GM20000 (cell line): ENCODE measurements at regions not wholly inside any gene's neighbourhood (a gene's known extent, or its start where the extent isn't known, plus 50 kb on each side); places are given as distances from the start of the nearest gene placed in this dataset.

Experiments used
- DNase-seq: peaks from one replicate; pipeline ENCODE4 v3.0.0; 2012; ENCODE audit warnings: low spot score
- TF ChIP-seq, protein P1 (sequence below): IDR thresholded peaks from 2 replicates; pipeline ENCODE4 v1.5.1; 2012; ENCODE audit warnings: mild to moderate bottlenecking, control low read depth; ENCODE audit errors: extremely low read depth, missing control alignments

DNA sequence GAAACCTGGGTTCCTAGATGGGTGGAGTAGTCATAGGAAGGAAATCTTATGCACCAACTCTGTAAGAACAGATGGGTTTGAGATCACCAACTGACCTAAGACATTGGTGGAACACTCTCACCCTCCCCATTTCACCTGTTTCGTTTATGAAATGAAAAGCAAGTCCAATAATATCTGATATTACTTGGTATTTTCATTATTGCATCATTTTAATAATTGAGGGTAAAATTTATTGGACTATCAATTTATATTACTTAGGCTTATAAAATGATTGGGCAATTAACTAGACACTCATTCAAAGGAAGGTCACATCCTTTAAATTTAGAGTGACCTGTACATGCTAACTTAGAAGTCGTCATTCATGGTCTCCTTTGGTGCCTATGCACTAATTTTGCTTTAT, 503.9 kb downstream of the TAFA4 start:
- TF ChIP-seq, protein P1, sequence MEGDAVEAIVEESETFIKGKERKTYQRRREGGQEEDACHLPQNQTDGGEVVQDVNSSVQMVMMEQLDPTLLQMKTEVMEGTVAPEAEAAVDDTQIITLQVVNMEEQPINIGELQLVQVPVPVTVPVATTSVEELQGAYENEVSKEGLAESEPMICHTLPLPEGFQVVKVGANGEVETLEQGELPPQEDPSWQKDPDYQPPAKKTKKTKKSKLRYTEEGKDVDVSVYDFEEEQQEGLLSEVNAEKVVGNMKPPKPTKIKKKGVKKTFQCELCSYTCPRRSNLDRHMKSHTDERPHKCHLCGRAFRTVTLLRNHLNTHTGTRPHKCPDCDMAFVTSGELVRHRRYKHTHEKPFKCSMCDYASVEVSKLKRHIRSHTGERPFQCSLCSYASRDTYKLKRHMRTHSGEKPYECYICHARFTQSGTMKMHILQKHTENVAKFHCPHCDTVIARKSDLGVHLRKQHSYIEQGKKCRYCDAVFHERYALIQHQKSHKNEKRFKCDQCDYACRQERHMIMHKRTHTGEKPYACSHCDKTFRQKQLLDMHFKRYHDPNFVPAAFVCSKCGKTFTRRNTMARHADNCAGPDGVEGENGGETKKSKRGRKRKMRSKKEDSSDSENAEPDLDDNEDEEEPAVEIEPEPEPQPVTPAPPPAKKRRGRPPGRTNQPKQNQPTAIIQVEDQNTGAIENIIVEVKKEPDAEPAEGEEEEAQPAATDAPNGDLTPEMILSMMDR: no peak
- DNase-seq: no peak

DNA sequence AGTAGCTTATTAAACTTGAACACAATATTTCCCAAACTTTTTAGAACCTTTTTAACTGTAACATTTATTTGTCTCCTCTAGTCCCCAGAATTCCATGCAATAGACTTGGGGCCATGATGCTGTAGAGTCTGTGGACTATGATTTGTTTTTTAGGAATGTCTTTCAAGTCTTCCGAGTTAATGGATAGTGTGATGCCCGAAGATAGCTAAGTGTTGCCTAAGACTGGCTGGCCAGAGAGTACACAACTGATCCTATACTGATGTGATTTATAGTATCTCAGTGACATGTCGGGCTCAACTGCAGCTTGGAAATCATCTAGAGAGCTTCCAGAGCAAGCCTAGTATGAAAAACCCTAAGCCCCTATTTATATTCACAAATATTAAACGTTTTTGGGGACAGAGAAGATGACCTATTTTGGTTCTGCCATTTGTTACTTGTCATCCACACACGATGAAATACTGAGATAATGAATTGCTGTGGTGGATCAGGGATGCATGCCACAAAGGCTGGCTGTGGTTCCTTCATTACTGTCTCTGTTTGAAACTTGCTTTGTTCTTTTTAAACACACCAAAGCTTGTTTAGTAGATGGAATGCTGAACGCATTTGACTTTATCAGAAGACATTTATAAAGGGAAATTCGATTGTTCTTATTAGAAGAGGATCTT, 507.4 kb downstream of the TAFA4 start:
- no peak for DNase-seq
- TF ChIP-seq, protein P1: no peak

DNA sequence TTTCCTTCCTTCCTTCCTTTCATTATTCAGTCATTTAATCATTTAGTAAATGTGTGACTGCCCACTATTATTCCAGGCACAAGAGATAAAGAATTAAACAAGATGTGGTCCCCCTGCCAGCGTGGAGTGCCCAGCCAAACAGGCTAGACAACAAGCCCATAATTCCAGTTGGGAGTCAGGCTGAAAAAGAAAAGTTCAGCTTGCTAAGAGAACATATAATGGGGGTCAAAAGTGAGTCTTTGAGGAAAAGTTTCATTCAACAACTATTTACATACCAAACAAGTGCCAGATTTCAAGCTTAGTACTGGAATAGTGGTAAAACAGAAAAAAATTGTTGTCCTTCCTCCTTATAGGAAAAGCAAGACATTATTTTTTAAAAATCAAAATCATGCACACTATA, 523.7 kb downstream of the TAFA4 start:
- no peak for DNase-seq
- TF ChIP-seq, protein P1: no peak

DNA sequence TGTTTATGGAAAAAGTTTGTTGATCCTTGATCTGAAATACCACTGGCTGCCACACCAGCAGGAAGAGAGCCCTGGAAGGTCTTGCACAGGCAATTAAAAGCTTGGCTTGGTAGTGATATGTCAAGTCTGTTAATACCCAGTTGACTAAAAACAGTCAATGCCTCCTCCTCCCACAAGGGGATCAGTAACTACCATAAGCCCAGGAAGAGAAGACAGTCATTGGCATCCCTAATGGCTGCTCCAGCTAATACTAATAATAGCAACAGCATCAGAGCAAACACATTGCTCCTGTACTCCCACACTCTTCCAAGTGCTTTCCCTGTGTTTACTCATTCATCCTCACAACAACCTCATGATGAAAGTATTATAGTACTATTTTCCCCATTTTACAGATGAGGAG, 528.6 kb downstream of the TAFA4 start:
- no peak for DNase-seq
- TF ChIP-seq, protein P1: no peak

DNA sequence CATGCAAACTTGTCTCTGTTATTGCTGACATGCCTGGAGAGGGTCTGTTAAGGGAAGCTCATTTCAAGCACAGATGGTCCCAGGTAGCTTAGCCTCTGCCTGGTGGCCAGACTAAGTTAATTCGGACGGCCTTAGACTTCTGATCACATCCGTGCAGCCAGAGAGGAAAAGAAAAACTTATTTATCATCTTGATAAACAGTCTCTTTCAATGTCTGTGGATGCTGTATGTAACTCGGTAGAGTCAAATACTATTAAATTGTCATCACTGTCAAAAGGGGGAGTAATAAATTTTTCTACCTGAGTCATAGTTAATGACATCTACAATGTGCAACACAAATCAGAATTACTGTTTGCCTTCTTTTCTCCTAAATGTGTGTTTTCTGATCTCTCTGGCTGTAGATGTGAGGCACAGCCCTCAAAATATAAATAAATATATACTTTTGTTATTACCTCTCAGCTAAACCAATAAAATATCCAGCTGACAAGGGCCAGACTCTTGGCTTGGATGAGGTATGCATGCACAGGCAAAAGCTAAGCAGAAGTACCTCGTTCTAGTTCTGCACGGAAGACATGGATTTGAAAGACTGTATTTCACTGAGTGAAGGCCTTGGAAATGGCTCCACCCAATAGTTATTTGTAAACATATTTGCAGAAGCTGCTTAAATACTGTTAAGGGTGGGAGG, 530.0 kb downstream of the TAFA4 start:
- DNase-seq: no peak
- TF ChIP-seq, protein P1: no peak

DNA sequence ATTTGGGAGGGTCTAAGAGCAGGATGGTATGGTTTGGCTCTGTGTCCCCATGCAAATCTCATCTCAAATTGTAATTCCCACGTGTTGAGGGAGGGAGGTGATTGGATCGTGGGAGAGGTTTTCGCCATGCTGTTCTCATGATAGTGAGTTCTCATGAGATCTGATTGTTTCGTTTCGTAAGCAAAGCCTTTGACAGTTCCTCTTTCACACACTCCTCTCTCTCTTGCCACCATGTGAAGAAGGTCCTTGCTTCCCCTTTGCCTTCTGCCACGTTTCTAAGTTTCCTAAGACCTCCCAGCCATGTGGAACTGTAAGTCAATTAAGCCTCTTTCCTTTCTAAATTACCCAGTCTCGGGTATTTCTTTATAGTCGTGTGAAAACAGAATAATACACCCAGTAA, 553.7 kb downstream of the TAFA4 start:
- TF ChIP-seq, protein P1: no peak
- no peak for DNase-seq

DNA sequence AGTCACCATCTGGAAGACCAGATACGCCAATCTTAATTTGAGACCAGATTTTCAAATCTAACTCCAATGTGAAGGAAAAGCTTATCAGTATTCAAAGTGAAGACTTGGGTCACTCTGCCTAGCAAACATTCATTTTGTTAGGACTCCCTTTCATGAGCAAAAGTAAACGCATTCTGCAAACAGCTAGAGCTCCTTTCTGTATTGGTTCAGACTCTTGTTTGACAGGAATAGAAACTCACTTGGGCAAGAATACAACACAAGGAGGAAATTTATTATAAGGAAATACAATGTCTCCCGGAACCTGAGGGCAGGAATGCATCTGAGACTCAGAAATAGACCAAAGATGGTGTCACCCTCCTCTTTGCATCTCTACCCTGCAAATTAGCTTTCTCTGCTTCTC, 558.6 kb downstream of the TAFA4 start:
- TF ChIP-seq, protein P1: no peak
- DNase-seq: no peak
